H1 (cell line): ENCODE measurements at regions not wholly inside any gene's neighbourhood (a gene's known extent, or its start where the extent isn't known, plus 50 kb on each side); places are given as distances from the start of the nearest gene placed in this dataset.

ENCODE experiments used
- CTCF ChIA-PET: fragments of 300-600 bp; sonication (Branson Sonifier 250); formaldehyde crosslinking; loops from one replicate; lab custom pipeline; 2021; ENCODE audit not compliant: partially characterized antibody; lab: Charles Lee
- POLR2A ChIA-PET: fragments of 300-600 bp; sonication (Branson Sonifier 250); formaldehyde crosslinking; loops from one replicate; lab custom pipeline; 2021; ENCODE audit warnings: inconsistent platforms; ENCODE audit not compliant: partially characterized antibody; lab: Charles Lee
- DNase-seq, 2 experiments: peaks; one replicate each; pipeline versions ENCODE4 v3.0.0 to v3.0.0-alpha.2; 2010 to 2022; ENCODE audit warnings: low spot score in 2 of 2, low read depth in 1 of 2, mixed read lengths in 1 of 2
- FAIRE-seq: peaks from 2 replicates; lab custom pipeline; 2011; peaks lifted over from hg19 to GRCh38; lab: Jason Lieb, UNC
- H2AFZ ChIP-seq: 2 replicates; pipeline ENCODE4 v1.8.1; 2012; ENCODE audit warnings: low read length, inconsistent platforms
- H2AK5ac ChIP-seq: 2 replicates; pipeline ENCODE4 v1.6.1; 2013; ENCODE audit warnings: low read depth, low read length
- H2BK120ac ChIP-seq: replicated peaks from 2 replicates; pipeline ENCODE3; 2013; ENCODE audit warnings: low read depth, low read length, inconsistent platforms
- H2BK12ac ChIP-seq: 2 replicates; pipeline ENCODE4 v1.6.1; 2013; ENCODE audit warnings: low read depth, low read length
- H2BK15ac ChIP-seq: 2 replicates; pipeline ENCODE4 v1.6.1; 2013; ENCODE audit warnings: low read length
- H2BK20ac ChIP-seq: 2 replicates; pipeline ENCODE4 v1.6.1; 2013; ENCODE audit warnings: low read length
- H2BK5ac ChIP-seq: 2 replicates; pipeline ENCODE4 v1.6.1; 2013; ENCODE audit warnings: low read depth, low read length
- H3K14ac ChIP-seq: 2 replicates; pipeline ENCODE4 v1.6.1; 2013; ENCODE audit warnings: inconsistent platforms; ENCODE audit not compliant: insufficient read length
- H3K18ac ChIP-seq: 2 replicates; pipeline ENCODE4 v1.6.1; 2013; ENCODE audit warnings: low read length; ENCODE audit errors: extremely low read depth
- H3K23ac ChIP-seq: 2 replicates; pipeline ENCODE4 v1.6.1; 2013; ENCODE audit warnings: inconsistent platforms; ENCODE audit not compliant: insufficient read length
- H3K23me2 ChIP-seq: 2 replicates; pipeline ENCODE4 v1.6.1; 2013; ENCODE audit warnings: low read depth, low read length
- H3K27ac ChIP-seq: 2 replicates; pipeline ENCODE4 v1.6.1; 2011; ENCODE audit warnings: low read depth, low read length, inconsistent platforms
- H3K27me3 ChIP-seq, 4 experiments: replicated peaks in 1 of 4; 1 replicate in 1 of 4; 2 replicates in 3 of 4; pipeline versions ENCODE4 v1.6.1 to v1.8.1; 2011 to 2013; ENCODE audit warnings: low read length in 3 of 4, mild to moderate bottlenecking in 3 of 4, inconsistent platforms in 2 of 4, mixed read lengths in 2 of 4, moderate library complexity in 1 of 4; ENCODE audit not compliant: control insufficient read depth in 3 of 4, insufficient read depth in 3 of 4; ENCODE audit errors: extremely low read depth in 1 of 4
- H3K36me3 ChIP-seq, 4 experiments: 2 replicates each; pipeline versions ENCODE4 v1.6.1 to v1.8.1; 2011 to 2013; ENCODE audit warnings: mild to moderate bottlenecking in 4 of 4, low read length in 3 of 4, moderate library complexity in 2 of 4, control low read depth in 1 of 4, inconsistent platforms in 1 of 4; ENCODE audit not compliant: insufficient read depth in 4 of 4, control insufficient read depth in 2 of 4
- H3K4ac ChIP-seq: replicated peaks from 2 replicates; pipeline ENCODE3; 2013; ENCODE audit warnings: low read length, low read depth, mixed read lengths, inconsistent platforms; ENCODE audit not compliant: insufficient read length
- H3K4me1 ChIP-seq, 4 experiments: replicated peaks in 1 of 4; 1 replicate in 1 of 4; 2 replicates in 3 of 4; pipeline versions ENCODE4 v1.6.1 to v1.8.1; 2011 to 2013; ENCODE audit warnings: low read length in 3 of 4, inconsistent platforms in 2 of 4, mixed read lengths in 1 of 4; ENCODE audit not compliant: insufficient read depth in 4 of 4, control insufficient read depth in 3 of 4
- H3K4me2 ChIP-seq, 2 experiments: 2 replicates each; pipeline versions ENCODE4 v1.6.1 to v1.8.1; 2011 to 2013; ENCODE audit warnings: low read depth in 2 of 2, low read length in 2 of 2, control low read depth in 1 of 2, inconsistent platforms in 1 of 2, mild to moderate bottlenecking in 1 of 2; ENCODE audit not compliant: insufficient read depth in 1 of 2
- H3K4me3 ChIP-seq, 4 experiments: fragments of 200-600, 300-600 bp in 1 of 4; sonication (generic), shearing (Covaris generic), sonication (Bioruptor Twin) in 1 of 4; 2 replicates each; pipeline versions ENCODE4 v1.5.1 to v1.8.1; 2011 to 2016; ENCODE audit warnings: low read length in 4 of 4, low read depth in 3 of 4, control low read depth in 2 of 4, inconsistent platforms in 2 of 4, mild to moderate bottlenecking in 2 of 4, mixed read lengths in 1 of 4, moderate library complexity in 1 of 4; ENCODE audit not compliant: insufficient read depth in 2 of 4; ENCODE audit errors: extremely low read depth in 1 of 4
- H3K56ac ChIP-seq: replicated peaks from 2 replicates; pipeline ENCODE3; 2013; ENCODE audit warnings: low read depth, mild to moderate bottlenecking, mixed read lengths, low read length, inconsistent platforms; ENCODE audit not compliant: insufficient read length
- H3K79me1 ChIP-seq: 2 replicates; pipeline ENCODE4 v1.6.1; 2013; ENCODE audit warnings: low read depth, low read length, control low read depth
- H3K79me2 ChIP-seq, 2 experiments: 2 replicates each; pipeline versions ENCODE4 v1.6.1 to v1.8.1; 2012 to 2013; ENCODE audit warnings: low read length in 2 of 2, mild to moderate bottlenecking in 2 of 2, inconsistent platforms in 1 of 2; ENCODE audit not compliant: insufficient read depth in 2 of 2, control insufficient read depth in 1 of 2
- H3K9ac ChIP-seq, 4 experiments: replicated peaks in 1 of 4; 1 replicate in 1 of 4; 2 replicates in 3 of 4; pipeline versions ENCODE4 v1.6.1 to v1.8.1; 2011 to 2013; ENCODE audit warnings: low read depth in 3 of 4, low read length in 3 of 4, control low read depth in 2 of 4, mild to moderate bottlenecking in 2 of 4, moderate library complexity in 2 of 4, inconsistent platforms in 1 of 4; ENCODE audit errors: extremely low read depth in 1 of 4
- H3K9me3 ChIP-seq, 2 experiments: 2 replicates each; pipeline versions ENCODE4 v1.6.1 to v1.8.1; 2012 to 2013; ENCODE audit warnings: mild to moderate bottlenecking in 2 of 2, moderate library complexity in 2 of 2, control low read depth in 1 of 2, inconsistent platforms in 1 of 2, low read depth in 1 of 2, low read length in 1 of 2, mixed read lengths in 1 of 2; ENCODE audit not compliant: insufficient read depth in 2 of 2
- H4K20me1 ChIP-seq, 2 experiments: replicated peaks in 1 of 2; 2 replicates each; pipeline versions ENCODE3 to v1.8.1; 2011 to 2013; ENCODE audit warnings: inconsistent platforms in 2 of 2, low read length in 2 of 2, mild to moderate bottlenecking in 1 of 2; ENCODE audit not compliant: insufficient read depth in 2 of 2, control insufficient read depth in 1 of 2
- H4K5ac ChIP-seq: 2 replicates; pipeline ENCODE4 v1.6.1; 2013; ENCODE audit warnings: low read length, low read depth, mixed read lengths, inconsistent platforms; ENCODE audit not compliant: insufficient read length
- H4K8ac ChIP-seq: 2 replicates; pipeline ENCODE4 v1.8.0; 2013; ENCODE audit warnings: mild to moderate bottlenecking, moderate library complexity, low read length, inconsistent platforms; ENCODE audit not compliant: insufficient read depth; ENCODE audit errors: extremely low read depth
- H4K91ac ChIP-seq: replicated peaks from 2 replicates; pipeline ENCODE3; 2013; ENCODE audit warnings: low read length, mixed read lengths, inconsistent platforms; ENCODE audit not compliant: insufficient read length
- CTBP2 ChIP-seq: IDR thresholded peaks from 2 replicates; pipeline ENCODE4 v1.7.0; 2011; ENCODE audit warnings: borderline replicate concordance, mild to moderate bottlenecking, moderate library complexity, mixed read lengths, low read length; ENCODE audit not compliant: insufficient read depth, insufficient read length
- EZH2 ChIP-seq: fragments of 200-600 bp; sonication (generic); IDR thresholded peaks from 2 replicates; pipeline ENCODE4 v1.7.1; 2012; ENCODE audit warnings: low read depth, mild to moderate bottlenecking, moderate library complexity, low read length, inconsistent platforms; ENCODE audit not compliant: severe bottlenecking
- KDM4A ChIP-seq: IDR thresholded peaks from one replicate; pipeline ENCODE4 v1.7.1; 2012; ENCODE audit warnings: low read depth, mild to moderate bottlenecking, moderate library complexity, low read length, inconsistent platforms; ENCODE audit not compliant: severe bottlenecking
- NRF1 ChIP-seq: IDR thresholded peaks from 2 replicates; pipeline ENCODE4 v1.6.1; 2011; ENCODE audit warnings: mild to moderate bottlenecking, low read depth, low read length, improper control_type of control experiment
- POLR2AphosphoS5 ChIP-seq: IDR thresholded peaks from 2 replicates; pipeline ENCODE4 v1.6.1; 2011; ENCODE audit warnings: low read depth, low read length
- POU5F1 ChIP-seq: IDR thresholded peaks from 2 replicates; pipeline ENCODE4 v1.6.1; 2011; ENCODE audit warnings: low read depth, mild to moderate bottlenecking, low read length, moderate library complexity
- SP1 ChIP-seq: IDR thresholded peaks from 2 replicates; pipeline ENCODE4 v1.6.1; 2011; ENCODE audit warnings: low read depth, low read length
- SP2 ChIP-seq: IDR thresholded peaks from 2 replicates; pipeline ENCODE4 v1.6.1; 2012; ENCODE audit warnings: mild to moderate bottlenecking, low read length, inconsistent platforms
- SP4 ChIP-seq: IDR thresholded peaks from 2 replicates; pipeline ENCODE4 v1.6.1; 2012; ENCODE audit warnings: low read length, inconsistent platforms
- TAF1 ChIP-seq: IDR thresholded peaks from 2 replicates; pipeline ENCODE4 v1.6.1; 2011; ENCODE audit warnings: mild to moderate bottlenecking, low read depth, low read length
- TBP ChIP-seq: IDR thresholded peaks from 2 replicates; pipeline ENCODE4 v1.6.1; 2011; ENCODE audit warnings: low read depth, low read length, improper control_type of control experiment
- WGBS, 2 experiments: shearing (Covaris generic) in 1 of 2; methylation state at CpG; one replicate each; pipeline versions ENCODE4 v1.1.6 to v1.1.7; 2013 to 2015; ENCODE audit warnings: low lambda C conversion rate in 2 of 2, mixed read lengths in 2 of 2, inconsistent platforms in 1 of 2, low coverage in 1 of 2, missing lambda C conversion rate in 1 of 2; ENCODE audit not compliant: insufficient replicate concordance in 2 of 2, insufficient coverage in 1 of 2, insufficient read length in 1 of 2; ENCODE audit errors: extremely low coverage in 1 of 2, missing lambda C conversion rate in 1 of 2; 5-methylcytosine and 5-hydroxymethylcytosine counted together

GRCh38 chr7:106337754-106338153 is 53.0 kb upstream of the NAMPT start:
- Histone ChIP-seq H3K23ac (no peak overlapping the region), H3K4me1 (no peaks in the 10 kb centered on the region), H2BK5ac (no peak overlapping the region), H2BK12ac (no peak overlapping the region), H2BK120ac (no peak overlapping the region), H3K27me3 (no peaks in the 10 kb centered on the region), H2BK15ac (no peak overlapping the region), H3K56ac (no peak overlapping the region), H2AFZ (no peak overlapping the region), H3K27ac (no peak overlapping the region), H4K5ac (no peak overlapping the region), H3K18ac (no peak overlapping the region), H2BK20ac (no peak overlapping the region), H2AK5ac (no peak overlapping the region), H3K4me3 (no peak overlapping the region), H3K79me2 (no peaks in the 10 kb centered on the region), H4K20me1 (no peaks in the 10 kb centered on the region), H3K4me2 (no peak overlapping the region), H3K14ac (no peak overlapping the region), H4K91ac (no peak overlapping the region), H4K8ac (no peak overlapping the region), H3K9ac (no peak overlapping the region), H3K23me2 (no peaks in the 10 kb centered on the region), H3K4ac (no peak overlapping the region), H3K36me3 (no peaks in the 10 kb centered on the region), H3K9me3 (peaks cover 24 to 34% of the 10 kb centered on the region in 2 experiments), H3K79me1 (no peaks in the 10 kb centered on the region)
- DNase-seq (no peak), FAIRE-seq (no peak)
- CTCF ChIA-PET = no interaction called here
- no peak for TF ChIP-seq KDM4A
- TF ChIP-seq TBP = no peak
- TF ChIP-seq SP2 = no peak
- no peak for TF ChIP-seq NRF1
- TF ChIP-seq CTBP2 = no peak
- TF ChIP-seq TAF1 = no peak
- TF ChIP-seq POLR2AphosphoS5 = no peak
- TF ChIP-seq POU5F1 = no peak
- TF ChIP-seq SP1 = no peak
- TF ChIP-seq SP4 = no peak
- TF ChIP-seq EZH2 = no peak
- POLR2A ChIA-PET = no interaction called here
- 94% methylated on average over 2 of the region's 2 CpGs; no CpG with 5 or more reads in 1 of the 2 experiments for WGBS, 2 experiments
